ENCODE measurements at regions not wholly inside any gene's neighbourhood (a gene's known extent, or its start where the extent isn't known, plus 50 kb on each side); places are given as distances from the start of the nearest gene placed in this dataset.

GRCh38 chr5:99995407-99995806 is 539.8 kb upstream of the FAM174A start:
- no peak for TF ChIP-seq CTCF (IDR thresholded peaks at IDR 0.05; ENCODE audit: control insufficient read depth, insufficient read depth, low read depth, low read length, missing control alignments)
- DNase-seq (ENCODE audit: low read depth), result no peak
- H3K4me3 ChIP-seq (ENCODE audit: control insufficient read depth, low read depth, low read length), result no peak overlapping the region

GRCh38 chr5:99973779-99974178 is 561.4 kb upstream of the FAM174A start:
- H3K4me3 ChIP-seq (ENCODE audit: control insufficient read depth, low read depth, low read length), result no peak overlapping the region
- no peak for DNase-seq (ENCODE audit: low read depth)
- TF ChIP-seq CTCF (IDR thresholded peaks at IDR 0.05; ENCODE audit: control insufficient read depth, insufficient read depth, low read depth, low read length, missing control alignments), result no peak

GRCh38 chr5:99955962-99956361 is 579.2 kb upstream of the FAM174A start:
- TF ChIP-seq CTCF (IDR thresholded peaks at IDR 0.05; ENCODE audit: control insufficient read depth, insufficient read depth, low read depth, low read length, missing control alignments), result no peak
- H3K4me3 ChIP-seq (ENCODE audit: control insufficient read depth, low read depth, low read length), result no peak overlapping the region
- no peak for DNase-seq (ENCODE audit: low read depth)

- H3K4me3 ChIP-seq (ENCODE audit: control insufficient read depth, low read depth, low read length), result no peak overlapping the region
- no peak for DNase-seq (ENCODE audit: low read depth)
- no peak for TF ChIP-seq CTCF (IDR thresholded peaks at IDR 0.05; ENCODE audit: control insufficient read depth, insufficient read depth, low read depth, low read length, missing control alignments)
Observed at GRCh38 chr5:99955006-99955405, 580.2 kb upstream of the FAM174A start.

- TF ChIP-seq CTCF (IDR thresholded peaks at IDR 0.05; ENCODE audit: control insufficient read depth, insufficient read depth, low read depth, low read length, missing control alignments), result no peak
- no peak for DNase-seq (ENCODE audit: low read depth)
- H3K4me3 ChIP-seq (ENCODE audit: control insufficient read depth, low read depth, low read length), result no peak overlapping the region
Observed at GRCh38 chr5:99949969-99950524, 585.1 kb upstream of the FAM174A start.

GRCh38 chr5:99949361-99949760 is 585.8 kb upstream of the FAM174A start:
- H3K4me3 ChIP-seq (ENCODE audit: control insufficient read depth, low read depth, low read length), result no peak overlapping the region
- DNase-seq (ENCODE audit: low read depth), result no peak
- TF ChIP-seq CTCF (IDR thresholded peaks at IDR 0.05; ENCODE audit: control insufficient read depth, insufficient read depth, low read depth, low read length, missing control alignments), result no peak

- DNase-seq (ENCODE audit: low read depth), result no peak
- no peak overlapping the region for H3K4me3 ChIP-seq (ENCODE audit: control insufficient read depth, low read depth, low read length)
- no peak for TF ChIP-seq CTCF (IDR thresholded peaks at IDR 0.05; ENCODE audit: control insufficient read depth, insufficient read depth, low read depth, low read length, missing control alignments)
Observed at GRCh38 chr5:99948850-99949249, 586.3 kb upstream of the FAM174A start.
